Left ventricle myocardium inferior (tissue), 1 donor: ENCODE measurements at regions not wholly inside any gene's neighbourhood (a gene's known extent, or its start where the extent isn't known, plus 50 kb on each side); places are given as distances from the start of the nearest gene placed in this dataset.
"Not testable (repeated sequence)": the region's sequence is repeated elsewhere in the genome, so short reads cannot be mapped to it uniquely, and the experiment has no call there.

ENCODE experiments used
- DNase-seq: peaks from one replicate; pipeline ENCODE4 v3.0.0-alpha.2; 2020
- H3K27ac ChIP-seq: fragments of 200-600 bp; replicated peaks from 2 replicates; pipeline ENCODE4 v1.8.0; 2021
- H3K27me3 ChIP-seq: fragments of 200-600 bp; 2 replicates; pipeline ENCODE4 v1.8.0; 2021; ENCODE audit warnings: low read depth
- H3K36me3 ChIP-seq: fragments of 200-600 bp; 2 replicates; pipeline ENCODE4 v1.8.0; 2021
- H3K4me1 ChIP-seq: fragments of 200-600 bp; 2 replicates; pipeline ENCODE4 v1.8.0; 2021
- H3K4me3 ChIP-seq: fragments of 200-600 bp; 2 replicates; pipeline ENCODE4 v1.8.0; 2021; ENCODE audit warnings: mild to moderate bottlenecking, moderate library complexity
- H3K9me3 ChIP-seq: fragments of 200-600 bp; replicated peaks from 2 replicates; pipeline ENCODE4 v1.8.0; 2021
- CTCF ChIP-seq: fragments of 200-600 bp; IDR thresholded peaks from 2 replicates; pipeline ENCODE4 v1.8.0; 2021; ENCODE audit warnings: antibody characterized with exemption, mild to moderate bottlenecking, borderline replicate concordance
- intact Hi-C: fragments of 100-400 bp; cut with micrococcal nuclease; formaldehyde crosslinking; loops from one replicate; pipeline ENCODE4 v1.11.0; 2022
- donor health status: DM: no; HTN: yes; CAD: no; lungs with severe emphysema.

GRCh38 chr2:198874472-198874858 lies 583.3 kb downstream of the SATB2 start:
- TF ChIP-seq CTCF: no peak
- no peaks in the 10 kb centered on the region for H3K27me3 ChIP-seq
- no peak for DNase-seq

GRCh38 chr2:198873503-198874471 lies 584.0 kb downstream of the SATB2 start:
- no peak for TF ChIP-seq CTCF
- Histone ChIP-seq H3K9me3 (peaks cover 11% of the 10 kb centered on the region), H3K4me3 (no peak overlapping the region), H3K27me3 (no peaks in the 10 kb centered on the region), H3K36me3 (no peaks in the 10 kb centered on the region), H3K4me1 (no peaks in the 10 kb centered on the region), H3K27ac (no peak overlapping the region)
- DNase-seq: no peak
- intact Hi-C loops: no loop called here

More at GRCh38 chr2:198874472-198874858, 583.3 kb downstream of the SATB2 start:
- peaks cover 8% of the 10 kb centered on the region for H3K9me3 ChIP-seq
- H3K36me3 ChIP-seq: no peaks in the 10 kb centered on the region
- H3K4me3 ChIP-seq: no peak overlapping the region
- intact Hi-C loops: no loop called here
- no peaks in the 10 kb centered on the region for H3K4me1 ChIP-seq
- H3K27ac ChIP-seq: no peak overlapping the region

GRCh38 chr2:198863655-198864054 lies 594.1 kb downstream of the SATB2 start:
- H3K27me3 ChIP-seq: no peaks in the 10 kb centered on the region
- intact Hi-C loops: no loop called here

GRCh38 chr2:198861080-198861479 lies 596.7 kb downstream of the SATB2 start:
- TF ChIP-seq CTCF: no peak
- Histone ChIP-seq H3K27ac (no peak overlapping the region), H3K27me3 (no peaks in the 10 kb centered on the region), H3K36me3 (no peaks in the 10 kb centered on the region), H3K4me3 (no peak overlapping the region), H3K4me1 (no peaks in the 10 kb centered on the region), H3K9me3 (peaks cover 37% of the 10 kb centered on the region)
- intact Hi-C loops: no loop called here
- DNase-seq: no peak

More at GRCh38 chr2:198863655-198864054, 594.1 kb downstream of the SATB2 start:
- Histone ChIP-seq H3K36me3 (no peaks in the 10 kb centered on the region), H3K9me3 (peaks cover 17% of the 10 kb centered on the region), H3K27ac (no peak overlapping the region), H3K4me1 (no peaks in the 10 kb centered on the region), H3K4me3 (no peak overlapping the region)
- no peak for TF ChIP-seq CTCF
- DNase-seq: no peak

GRCh38 chr2:198857246-198857645 lies 600.5 kb downstream of the SATB2 start:
- TF ChIP-seq CTCF: no peak
- H3K27ac ChIP-seq: no peak overlapping the region
- no peaks in the 10 kb centered on the region for H3K27me3 ChIP-seq
- H3K4me1 ChIP-seq: no peaks in the 10 kb centered on the region
- H3K9me3 ChIP-seq: peaks cover 51% of the 10 kb centered on the region
- intact Hi-C loops: no loop called here
- no peak for DNase-seq
- H3K4me3 ChIP-seq: no peak overlapping the region
- H3K36me3 ChIP-seq: no peaks in the 10 kb centered on the region

GRCh38 chr2:198855746-198856145 lies 602.0 kb downstream of the SATB2 start:
- H3K27ac ChIP-seq, DNase-seq, H3K4me1 ChIP-seq, H3K36me3 ChIP-seq, intact Hi-C loops, H3K4me3 ChIP-seq, H3K27me3 ChIP-seq: not testable (repeated sequence)
- peaks cover 51% of the 10 kb centered on the region for H3K9me3 ChIP-seq
